ENCODE measurements at regions not wholly inside any gene's neighbourhood (a gene's known extent, or its start where the extent isn't known, plus 50 kb on each side); places are given as distances from the start of the nearest gene placed in this dataset.

GRCh38 chr2:15727396-15728244 lies 136.0 kb downstream of the DDX1 start:
- Histone ChIP-seq H3K9me3 (no peaks in the 10 kb centered on the region), H3K4me3 (no peak overlapping the region), H3K27ac (no peak overlapping the region), H3K36me3 (no peaks in the 10 kb centered on the region), H3K4me1 (peaks cover 0 to 19% (median 0%) of the 10 kb centered on the region in 4 donors), H3K27me3 (no peaks in the 10 kb centered on the region)
- no peak for TF ChIP-seq CTCF (IDR thresholded peaks at IDR 0.05)
- no peak for TF ChIP-seq POLR2A (IDR thresholded peaks at IDR 0.05)
- DNase-seq = peak in 1 of 3 donors; percentile 21

GRCh38 chr2:15728245-15728938 lies 136.7 kb downstream of the DDX1 start:
- Histone ChIP-seq H3K9me3 (no peaks in the 10 kb centered on the region), H3K36me3 (no peaks in the 10 kb centered on the region), H3K27me3 (no peaks in the 10 kb centered on the region), H3K4me3 (no peak overlapping the region), H3K27ac (no peak overlapping the region), H3K4me1 (peaks cover 0 to 19% (median 0%) of the 10 kb centered on the region in 4 donors)
- no peak for TF ChIP-seq CTCF (IDR thresholded peaks at IDR 0.05)
- TF ChIP-seq POLR2A (IDR thresholded peaks at IDR 0.05) = no peak
- peak in 1 of 3 donors; percentile 30 for DNase-seq

GRCh38 chr2:15729001-15729400 lies 137.3 kb downstream of the DDX1 start:
- H3K27me3 ChIP-seq = no peaks in the 10 kb centered on the region
- peak in 1 of 3 donors; percentile 7 for DNase-seq
- no peaks in the 10 kb centered on the region for H3K36me3 ChIP-seq
- TF ChIP-seq CTCF (IDR thresholded peaks at IDR 0.05) = no peak
- TF ChIP-seq POLR2A (IDR thresholded peaks at IDR 0.05) = no peak
- H3K4me3 ChIP-seq = no peak overlapping the region
- H3K9me3 ChIP-seq = no peaks in the 10 kb centered on the region
- H3K27ac ChIP-seq = no peak overlapping the region
- H3K4me1 ChIP-seq = peaks cover 0 to 19% (median 0%) of the 10 kb centered on the region in 4 donors

GRCh38 chr2:15729709-15730544 lies 138.3 kb downstream of the DDX1 start:
- Histone ChIP-seq H3K36me3 (no peaks in the 10 kb centered on the region), H3K9me3 (no peaks in the 10 kb centered on the region), H3K4me1 (peaks cover 0 to 27% (median 0%) of the 10 kb centered on the region in 4 donors), H3K4me3 (no peak overlapping the region), H3K27ac (no peak overlapping the region), H3K27me3 (no peaks in the 10 kb centered on the region)
- DNase-seq = peak in 1 of 3 donors; percentile 3
- TF ChIP-seq CTCF (IDR thresholded peaks at IDR 0.05) = no peak
- no peak for TF ChIP-seq POLR2A (IDR thresholded peaks at IDR 0.05)

- no peaks in the 10 kb centered on the region for H3K9me3 ChIP-seq
- TF ChIP-seq CTCF (IDR thresholded peaks at IDR 0.05) (no peak), POLR2A (IDR thresholded peaks at IDR 0.05) (no peak)
- peak; percentile 53 to 86 (median 80) for DNase-seq
- H3K4me3 ChIP-seq = no peak overlapping the region
- no peaks in the 10 kb centered on the region for H3K27me3 ChIP-seq
- H3K27ac ChIP-seq = no peak overlapping the region
- H3K36me3 ChIP-seq = no peaks in the 10 kb centered on the region
- peaks cover 0 to 30% (median 0%) of the 10 kb centered on the region in 4 donors for H3K4me1 ChIP-seq
Measured at GRCh38 chr2:15730545-15731212, 139.0 kb downstream of the DDX1 start.

Measured in Peyer's patch (tissue), 4 donors.